Sigmoid colon (tissue), 6 donors: ENCODE measurements at regions not wholly inside any gene's neighbourhood (a gene's known extent, or its start where the extent isn't known, plus 50 kb on each side); places are given as distances from the start of the nearest gene placed in this dataset.

Source experiments
- DNase-seq: peaks from one replicate; pipeline ENCODE4 v3.0.0-alpha.2; 2019
- H3K27ac ChIP-seq, 4 donors: fragments of 200-600 bp; sonication (generic); one replicate each; pipeline ENCODE4 v1.5.1; 2016 to 2019; ENCODE audit warnings: mild to moderate bottlenecking in 1 of 4
- H3K27me3 ChIP-seq, 3 donors: fragments of 200-600 bp; sonication (generic); one replicate each; pipeline ENCODE4 v1.5.1; 2019; ENCODE audit warnings: mild to moderate bottlenecking in 1 of 3
- H3K36me3 ChIP-seq, 4 donors: fragments of 200-600 bp; sonication (generic); one replicate each; pipeline ENCODE4 v1.5.1; 2016 to 2019
- H3K4me1 ChIP-seq, 4 donors: fragments of 200-600 bp; sonication (generic); one replicate each; pipeline ENCODE4 v1.5.1; 2017 to 2019
- H3K4me3 ChIP-seq, 4 donors: fragments of 200-600 bp; sonication (generic); one replicate each; pipeline ENCODE4 v1.5.1; 2017 to 2019; ENCODE audit warnings: mild to moderate bottlenecking in 2 of 4, moderate library complexity in 1 of 4
- H3K9me3 ChIP-seq, 4 donors: fragments of 200-600 bp in 3 of 4; sonication (generic) in 3 of 4; one replicate each; pipeline versions ENCODE4 v1.5.1 to v1.6.1; 2013 to 2019
- CTCF ChIP-seq, 4 experiments: fragments of 450-650 bp in 3 of 4; fragments of 200-600 bp in 1 of 4; IDR thresholded peaks; one replicate each; pipeline ENCODE4 v1.5.1; 2016 to 2019; ENCODE audit warnings: antibody characterized with exemption in 4 of 4, mild to moderate bottlenecking in 3 of 4, moderate library complexity in 2 of 4
- EP300 ChIP-seq, 4 donors: sonication (generic); formaldehyde crosslinking; IDR thresholded peaks; one replicate each; pipeline ENCODE4 v1.6.1; 2017; ENCODE audit warnings: antibody characterized with exemption in 4 of 4
- POLR2A ChIP-seq, 2 donors: fragments of 450-650 bp; IDR thresholded peaks; one replicate each; pipeline ENCODE4 v1.6.1; 2016; ENCODE audit warnings: antibody characterized with exemption in 2 of 2, mild to moderate bottlenecking in 2 of 2, moderate library complexity in 2 of 2
- POLR2AphosphoS5 ChIP-seq, 4 donors: sonication (generic); formaldehyde crosslinking; IDR thresholded peaks; one replicate each; pipeline ENCODE4 v1.6.1; 2017; ENCODE audit warnings: antibody characterized with exemption in 4 of 4
- WGBS, 2 donors: extraction: QIAGEN DNeasy Blood & Tissue Kit; methylation state at CpG; one replicate each; pipeline ENCODE4 v1.1.7; 2013; 5-methylcytosine and 5-hydroxymethylcytosine counted together
- intact Hi-C: fragments of 100-400 bp; cut with DNase I; formaldehyde crosslinking; loops from one replicate; pipeline ENCODE4 v1.15.1; 2023
- donor health status: healthy with polysubstance abuse.
- donor health status: healthy.

DNA sequence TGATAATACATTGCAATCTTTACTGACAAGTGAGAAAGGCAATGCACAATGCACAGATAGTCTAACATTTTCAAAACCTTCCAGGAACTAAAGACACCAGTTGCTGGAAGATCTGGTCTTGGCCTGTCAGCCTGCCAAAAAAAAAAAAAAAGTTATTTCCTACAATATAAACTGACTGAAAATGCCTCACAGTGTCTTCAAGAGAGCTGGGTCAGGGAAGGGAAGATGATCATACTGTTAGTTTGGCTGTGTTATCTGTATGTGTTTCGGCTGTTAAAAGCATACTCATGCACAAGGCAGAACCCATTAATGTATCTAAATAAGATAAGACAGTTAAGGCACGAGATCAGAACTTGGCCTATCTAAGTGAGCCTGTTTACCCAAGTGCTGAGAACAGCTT lies 673.4 kb downstream of the MECOM start:
- 71 to 81% methylated on average over 2 of the region's 2 CpGs for WGBS, 2 donors
- TF ChIP-seq EP300 (IDR thresholded peaks at IDR 0.05) (no peak), CTCF (IDR thresholded peaks at IDR 0.05) (no peak), POLR2AphosphoS5 (IDR thresholded peaks at IDR 0.05) (no peak), POLR2A (IDR thresholded peaks at IDR 0.05) (no peak)

GRCh38 chr3:168989396-168989795 lies 674.1 kb downstream of the MECOM start:
- no peak for DNase-seq
- 74 to 77% methylated on average over 5 of the region's 5 CpGs for WGBS, 2 donors
- TF ChIP-seq POLR2AphosphoS5 (IDR thresholded peaks at IDR 0.05): no peak
- TF ChIP-seq POLR2A (IDR thresholded peaks at IDR 0.05): no peak
- no peak for TF ChIP-seq CTCF (IDR thresholded peaks at IDR 0.05)
- TF ChIP-seq EP300 (IDR thresholded peaks at IDR 0.05): no peak
- intact Hi-C loops: no loop called here
- H3K27me3 ChIP-seq: no peaks in the 10 kb centered on the region
- no peaks in the 10 kb centered on the region for H3K9me3 ChIP-seq
- no peaks in the 10 kb centered on the region for H3K36me3 ChIP-seq
- no peak overlapping the region for H3K27ac ChIP-seq
- H3K4me3 ChIP-seq: no peak overlapping the region
- peaks cover 0 to 21% (median 8%) of the 10 kb centered on the region in 4 donors for H3K4me1 ChIP-seq

More for the DNA sequence above, 673.4 kb downstream of the MECOM start:
- peaks cover 0 to 21% (median 8%) of the 10 kb centered on the region in 4 donors for H3K4me1 ChIP-seq
- no peaks in the 10 kb centered on the region for H3K27me3 ChIP-seq
- no peaks in the 10 kb centered on the region for H3K36me3 ChIP-seq
- DNase-seq: no peak
- peak overlapping the region in 1 of 4 donors; percentile 4 for H3K27ac ChIP-seq
- intact Hi-C loops: no loop called here
- no peak overlapping the region for H3K4me3 ChIP-seq
- no peaks in the 10 kb centered on the region for H3K9me3 ChIP-seq

- no peaks in the 10 kb centered on the region for H3K27me3 ChIP-seq
- DNase-seq: no peak
- H3K9me3 ChIP-seq: no peaks in the 10 kb centered on the region
- H3K4me1 ChIP-seq: peaks cover 0 to 21% (median 8%) of the 10 kb centered on the region in 4 donors
- H3K4me3 ChIP-seq: no peak overlapping the region
- H3K36me3 ChIP-seq: no peaks in the 10 kb centered on the region
- intact Hi-C loops: no loop called here
- 73 to 74% methylated on average over 1 of the region's 1 CpG for WGBS, 2 donors
- no peak for TF ChIP-seq EP300 (IDR thresholded peaks at IDR 0.05)
- no peak for TF ChIP-seq POLR2A (IDR thresholded peaks at IDR 0.05)
- no peak for TF ChIP-seq CTCF (IDR thresholded peaks at IDR 0.05)
- no peak for TF ChIP-seq POLR2AphosphoS5 (IDR thresholded peaks at IDR 0.05)
- H3K27ac ChIP-seq: no peak overlapping the region
Observed at GRCh38 chr3:168988853-168989252, 674.7 kb downstream of the MECOM start.

GRCh38 chr3:168984872-168985271 lies 678.6 kb downstream of the MECOM start:
- H3K27me3 ChIP-seq: no peaks in the 10 kb centered on the region
- 71 to 82% methylated on average over 1 of the region's 1 CpG for WGBS, 2 donors
- no peak overlapping the region for H3K4me3 ChIP-seq
- TF ChIP-seq POLR2A (IDR thresholded peaks at IDR 0.05) (no peak), EP300 (IDR thresholded peaks at IDR 0.05) (no peak), POLR2AphosphoS5 (IDR thresholded peaks at IDR 0.05) (no peak), CTCF (IDR thresholded peaks at IDR 0.05) (no peak)
- DNase-seq: no peak
- no peak overlapping the region for H3K27ac ChIP-seq
- H3K4me1 ChIP-seq: peaks cover 0 to 12% (median 6%) of the 10 kb centered on the region in 4 donors
- no peaks in the 10 kb centered on the region for H3K9me3 ChIP-seq
- intact Hi-C loops: no loop called here
- H3K36me3 ChIP-seq: no peaks in the 10 kb centered on the region

DNA sequence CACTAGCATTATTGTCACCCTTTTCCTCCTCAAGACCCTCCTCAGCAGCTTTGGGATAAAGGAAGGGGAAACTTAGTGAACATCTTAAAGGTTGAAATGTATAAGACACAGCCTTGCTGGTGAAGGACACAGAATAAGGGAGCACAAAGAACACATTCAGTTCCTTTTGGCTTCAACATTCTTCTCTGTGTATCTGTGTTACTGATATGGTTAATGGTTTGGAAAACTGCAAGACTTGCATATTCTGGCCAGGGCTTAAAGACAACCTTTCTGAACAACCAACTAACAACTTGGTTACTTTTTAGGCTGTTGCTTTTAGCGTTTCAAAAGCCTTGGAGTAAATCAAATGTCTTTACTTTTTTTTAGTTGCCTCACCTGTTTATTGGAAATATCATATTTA lies 680.5 kb downstream of the MECOM start:
- Histone ChIP-seq H3K9me3 (no peaks in the 10 kb centered on the region), H3K36me3 (no peaks in the 10 kb centered on the region), H3K4me1 (peaks cover 0 to 3% (median under 1%) of the 10 kb centered on the region in 4 donors), H3K4me3 (no peak overlapping the region), H3K27me3 (no peaks in the 10 kb centered on the region), H3K27ac (no peak overlapping the region)
- intact Hi-C loops: no loop called here
- DNase-seq: no peak
- TF ChIP-seq CTCF (IDR thresholded peaks at IDR 0.05) (no peak), POLR2AphosphoS5 (IDR thresholded peaks at IDR 0.05) (no peak)
- 86 to 87% methylated on average over 1 of the region's 1 CpG for WGBS, 2 donors
